GM12875 (cell line): ENCODE measurements at regions not wholly inside any gene's neighbourhood (a gene's known extent, or its start where the extent isn't known, plus 50 kb on each side); places are given as distances from the start of the nearest gene placed in this dataset.

ENCODE experiments used
- H3K4me3 ChIP-seq: one replicate; pipeline ENCODE4 v1.5.1; 2011; ENCODE audit warnings: low read depth, low read length, control low read depth
- TF ChIP-seq, protein P1 (sequence below): IDR thresholded peaks from 2 replicates; pipeline ENCODE4 v1.5.1; 2011; ENCODE audit warnings: low read depth, mild to moderate bottlenecking, control low read depth, inconsistent platforms, low read length, moderate library complexity, borderline replicate concordance; ENCODE audit not compliant: insufficient read depth

DNA sequence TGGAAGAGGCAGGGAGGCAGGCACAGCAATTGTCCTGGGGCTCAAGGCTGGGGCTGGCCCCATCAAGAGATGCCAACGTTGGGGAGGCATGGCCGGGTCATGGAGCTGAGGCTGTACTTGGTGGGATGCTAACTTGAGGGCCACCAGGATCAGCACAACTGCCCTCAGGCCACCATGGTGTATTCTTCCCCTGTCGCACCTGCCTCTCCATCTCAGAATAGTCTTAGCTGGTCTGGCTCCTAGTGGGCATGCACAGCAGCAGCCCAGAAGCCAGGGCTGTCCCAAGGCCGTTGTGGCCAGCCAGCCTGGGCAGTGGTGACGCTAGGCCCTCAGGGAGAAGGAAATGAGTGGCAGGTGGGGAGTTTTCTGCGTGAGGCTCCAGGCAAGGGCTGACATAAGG lies 91.3 kb downstream of the DHCR7 start:
- TF ChIP-seq, protein P1, sequence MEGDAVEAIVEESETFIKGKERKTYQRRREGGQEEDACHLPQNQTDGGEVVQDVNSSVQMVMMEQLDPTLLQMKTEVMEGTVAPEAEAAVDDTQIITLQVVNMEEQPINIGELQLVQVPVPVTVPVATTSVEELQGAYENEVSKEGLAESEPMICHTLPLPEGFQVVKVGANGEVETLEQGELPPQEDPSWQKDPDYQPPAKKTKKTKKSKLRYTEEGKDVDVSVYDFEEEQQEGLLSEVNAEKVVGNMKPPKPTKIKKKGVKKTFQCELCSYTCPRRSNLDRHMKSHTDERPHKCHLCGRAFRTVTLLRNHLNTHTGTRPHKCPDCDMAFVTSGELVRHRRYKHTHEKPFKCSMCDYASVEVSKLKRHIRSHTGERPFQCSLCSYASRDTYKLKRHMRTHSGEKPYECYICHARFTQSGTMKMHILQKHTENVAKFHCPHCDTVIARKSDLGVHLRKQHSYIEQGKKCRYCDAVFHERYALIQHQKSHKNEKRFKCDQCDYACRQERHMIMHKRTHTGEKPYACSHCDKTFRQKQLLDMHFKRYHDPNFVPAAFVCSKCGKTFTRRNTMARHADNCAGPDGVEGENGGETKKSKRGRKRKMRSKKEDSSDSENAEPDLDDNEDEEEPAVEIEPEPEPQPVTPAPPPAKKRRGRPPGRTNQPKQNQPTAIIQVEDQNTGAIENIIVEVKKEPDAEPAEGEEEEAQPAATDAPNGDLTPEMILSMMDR, result no peak

DNA sequence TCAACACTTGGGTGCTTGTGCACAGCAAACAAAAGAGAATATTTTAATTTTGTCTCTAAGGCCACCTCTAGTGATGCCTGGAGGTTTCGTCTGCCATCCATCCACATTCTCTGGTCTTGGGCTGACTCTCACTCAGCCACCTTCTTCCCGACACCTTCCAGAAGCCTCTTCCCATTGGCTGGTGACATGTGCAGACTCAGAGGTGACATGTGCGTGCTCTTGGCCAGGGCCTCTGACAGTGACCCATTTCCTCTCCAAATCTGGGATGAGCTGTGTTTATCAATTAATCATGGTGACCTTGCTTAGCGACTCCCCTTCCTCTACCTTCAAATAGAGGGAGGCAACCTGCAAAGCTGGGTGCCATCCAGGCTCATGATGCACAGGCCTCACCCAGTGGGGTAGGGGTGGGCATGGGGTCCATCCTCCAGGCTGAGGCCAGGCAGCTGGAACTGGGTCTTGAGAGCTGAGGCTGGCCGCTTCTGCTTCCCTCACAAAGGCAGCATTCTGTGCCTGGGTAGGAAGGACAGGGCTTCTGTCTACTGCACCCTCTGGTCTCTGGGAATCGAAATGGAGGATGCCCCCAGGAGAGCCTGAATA lies 91.8 kb downstream of the DHCR7 start:
- H3K4me3 ChIP-seq, result no peak overlapping the region
- TF ChIP-seq, protein P1, result no peak

More for the DNA sequence above, 91.3 kb downstream of the DHCR7 start:
- no peak overlapping the region for H3K4me3 ChIP-seq

DNA sequence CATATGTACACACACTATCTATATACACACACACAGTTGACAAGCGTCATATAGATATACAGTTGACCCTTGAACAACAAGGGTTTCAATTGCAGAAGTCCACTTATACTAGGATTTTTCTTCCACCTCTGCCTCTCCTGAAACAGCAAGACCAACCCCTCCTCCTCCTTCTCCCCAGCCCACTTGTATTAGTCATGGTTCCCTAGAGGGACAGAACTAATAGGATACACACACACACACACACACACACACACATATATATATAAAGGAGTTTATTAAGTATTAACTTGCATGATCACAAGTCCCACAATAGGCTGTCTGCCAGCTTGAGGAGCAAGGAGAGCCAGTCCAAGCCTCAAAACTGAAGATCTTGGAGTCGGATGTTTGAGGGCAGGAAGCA lies 92.9 kb downstream of the DHCR7 start:
- TF ChIP-seq, protein P1, result no peak
- no peak overlapping the region for H3K4me3 ChIP-seq

DNA sequence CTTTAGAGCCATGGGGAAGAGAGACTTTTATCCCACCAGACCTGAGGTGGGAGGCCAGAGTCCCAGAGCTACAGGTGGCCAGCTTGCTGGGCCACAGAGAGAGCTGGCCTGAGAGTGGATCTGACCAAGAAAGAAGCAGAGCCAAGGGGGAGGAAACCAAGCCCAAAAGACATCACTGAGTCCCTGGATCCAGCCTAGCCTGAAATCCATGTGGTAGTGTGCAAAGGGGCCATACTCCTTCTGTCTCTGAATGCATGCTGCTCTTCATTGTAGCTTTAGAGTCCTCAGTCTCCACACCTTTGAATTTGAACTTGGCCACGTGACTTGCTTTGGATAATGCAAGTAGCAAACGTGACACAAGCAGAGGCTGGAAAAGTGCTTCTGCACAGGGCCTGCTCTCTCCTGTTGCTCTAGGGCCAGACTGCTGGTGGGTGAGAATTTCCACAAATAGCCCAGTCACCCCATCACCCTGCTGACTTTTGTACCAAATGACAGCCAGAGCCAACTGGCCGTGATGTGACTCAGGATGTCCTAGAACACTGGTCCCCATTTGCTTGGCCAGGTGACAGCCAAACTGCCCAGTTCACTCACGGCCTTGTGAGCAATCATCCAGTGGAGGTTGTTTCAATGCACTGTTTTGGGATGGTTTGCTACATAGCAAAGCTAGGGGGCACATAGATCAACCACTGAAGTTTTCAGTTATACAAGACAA lies 93.6 kb downstream of the DHCR7 start:
- TF ChIP-seq, protein P1, result no peak
- no peak overlapping the region for H3K4me3 ChIP-seq

DNA sequence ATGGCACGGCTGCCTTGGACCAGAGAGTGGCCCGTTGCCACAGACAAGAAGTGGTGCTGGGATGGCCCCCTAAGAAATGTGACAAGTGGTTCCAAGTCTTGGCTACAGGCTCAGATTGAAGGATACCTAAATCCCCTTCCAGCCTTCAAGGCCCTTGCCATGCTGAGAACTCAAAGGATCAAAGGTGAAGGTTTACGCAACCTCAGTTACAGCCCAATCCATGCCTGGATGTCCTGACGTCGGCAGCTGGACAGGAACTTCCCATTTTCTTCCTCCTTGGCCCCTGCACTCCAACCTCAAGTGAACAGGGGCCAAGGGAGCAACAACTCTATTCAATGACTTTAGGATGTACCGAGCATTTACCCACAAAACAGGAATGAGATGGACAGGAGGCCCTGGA lies 95.4 kb downstream of the DHCR7 start:
- TF ChIP-seq, protein P1, result no peak
- no peak overlapping the region for H3K4me3 ChIP-seq

DNA sequence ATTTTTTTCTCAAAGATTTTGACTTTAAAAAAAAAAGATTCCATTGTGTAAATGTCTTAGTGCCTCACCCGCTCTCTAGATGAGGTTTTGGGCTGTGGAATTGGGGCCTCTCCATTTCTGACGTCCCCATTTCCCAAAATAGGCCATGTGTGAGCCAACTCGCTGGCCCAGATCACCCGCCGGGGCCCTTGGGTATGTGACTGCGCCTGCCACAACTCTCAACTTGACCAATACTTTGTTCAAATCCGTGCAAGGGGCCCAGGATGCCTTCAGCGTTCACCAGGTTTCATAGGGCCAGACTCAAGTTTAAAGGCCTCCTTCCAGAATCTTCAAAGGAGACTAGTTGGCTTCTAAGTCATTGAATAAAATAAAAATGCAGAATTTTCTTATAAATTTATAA lies 96.0 kb downstream of the DHCR7 start:
- H3K4me3 ChIP-seq, result no peak overlapping the region
- TF ChIP-seq, protein P1, result no peak

DNA sequence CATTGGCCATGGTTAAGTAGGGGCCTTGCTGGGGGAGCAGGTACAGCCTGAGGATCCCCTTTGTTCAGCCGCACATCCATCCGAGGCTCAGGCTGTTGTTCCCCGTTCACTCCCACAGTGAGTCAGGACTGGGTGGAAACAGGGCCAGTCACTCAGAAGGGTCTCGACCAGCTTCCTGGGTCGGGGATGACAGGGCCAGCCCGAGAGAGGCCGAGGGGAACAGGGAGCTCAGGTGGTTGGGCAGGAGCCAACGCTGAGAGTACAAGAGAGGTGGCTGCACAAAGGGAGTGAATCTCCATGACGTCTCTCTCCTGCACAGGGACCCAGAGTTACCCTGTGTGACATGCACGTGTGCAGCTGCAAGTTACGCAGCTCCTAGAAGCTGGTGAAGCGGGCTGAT lies 97.2 kb upstream of the SHANK2 start:
- TF ChIP-seq, protein P1, result no peak
- no peak overlapping the region for H3K4me3 ChIP-seq
